Karpas-422 (cell line): ENCODE measurements at regions not wholly inside any gene's neighbourhood (a gene's known extent, or its start where the extent isn't known, plus 50 kb on each side); places are given as distances from the start of the nearest gene placed in this dataset.

Source experiments
- DNase-seq: peaks from one replicate; pipeline ENCODE4 v3.0.0-alpha.2; 2015
- H2AFZ ChIP-seq: fragments of 200-600 bp; sonication (generic); 2 replicates; pipeline ENCODE4 v1.6.1; 2014; ENCODE audit warnings: antibody characterized with exemption, low read length, mixed read lengths
- H3K27ac ChIP-seq: fragments of 200-600 bp; sonication (generic); 2 replicates; pipeline ENCODE4 v1.5.1; 2014; ENCODE audit warnings: mild to moderate bottlenecking, low read length, moderate library complexity
- H3K27me3 ChIP-seq: fragments of 200-600 bp; sonication (generic); 2 replicates; pipeline ENCODE4 v1.6.1; 2014; ENCODE audit warnings: low read length, mixed read lengths
- H3K36me3 ChIP-seq: fragments of 200-600 bp; sonication (generic); 2 replicates; pipeline ENCODE4 v1.6.1; 2014; ENCODE audit warnings: low read length, mixed read lengths; ENCODE audit not compliant: insufficient read depth
- H3K4me1 ChIP-seq: fragments of 200-600 bp; sonication (generic); 2 replicates; pipeline ENCODE4 v1.6.1; 2014; ENCODE audit warnings: mild to moderate bottlenecking, low read length, mixed read lengths
- H3K4me2 ChIP-seq: fragments of 200-600 bp; sonication (generic); 2 replicates; pipeline ENCODE4 v1.6.1; 2014; ENCODE audit warnings: low read length, low read depth, mild to moderate bottlenecking; ENCODE audit not compliant: poor library complexity, severe bottlenecking
- H3K4me3 ChIP-seq: fragments of 200-600 bp; sonication (generic); 2 replicates; pipeline ENCODE4 v1.5.1; 2014; ENCODE audit warnings: mild to moderate bottlenecking, antibody characterized with exemption, low read length, mixed read lengths
- H3K79me2 ChIP-seq: fragments of 200-600 bp; sonication (generic); 2 replicates; pipeline ENCODE4 v1.6.1; 2014; ENCODE audit warnings: mild to moderate bottlenecking, low read length, mixed read lengths
- H3K9ac ChIP-seq: fragments of 200-600 bp; sonication (generic); 2 replicates; pipeline ENCODE4 v1.6.0; 2014; ENCODE audit warnings: low read length
- H3K9me2 ChIP-seq: fragments of 200-600 bp; sonication (generic), shearing (Covaris generic); replicated peaks from 2 replicates; pipeline ENCODE4 v1.6.0; 2014; ENCODE audit warnings: mild to moderate bottlenecking, low read length, moderate library complexity; ENCODE audit not compliant: insufficient read depth
- H3K9me3 ChIP-seq: fragments of 300-700, 200-600 bp; sonication (generic); 2 replicates; pipeline ENCODE4 v1.6.1; 2014; ENCODE audit warnings: low read length, mixed read lengths
- H4K20me1 ChIP-seq: fragments of 200-600 bp; sonication (generic); 2 replicates; pipeline ENCODE4 v1.6.1; 2014; ENCODE audit warnings: mild to moderate bottlenecking, antibody characterized with exemption, low read length, low read depth; ENCODE audit not compliant: insufficient read depth

GRCh38 chr5:97836816-97837215 is 653.8 kb upstream of the RIOK2 start:
- H3K9me2 ChIP-seq: 0 out of 2 replicates have a peak, but pooled peaks cover 3% of the 10 kb centered on the region
- no peak overlapping the region for H3K27ac ChIP-seq
- no peaks in the 10 kb centered on the region for H3K4me1 ChIP-seq
- H3K9me3 ChIP-seq: no peaks in the 10 kb centered on the region
- no peak overlapping the region for H3K4me3 ChIP-seq
- no peaks in the 10 kb centered on the region for H3K36me3 ChIP-seq
- H3K4me2 ChIP-seq: no peak overlapping the region
- no peaks in the 10 kb centered on the region for H3K79me2 ChIP-seq
- DNase-seq: no peak
- H3K27me3 ChIP-seq: no peaks in the 10 kb centered on the region
- H3K9ac ChIP-seq: no peak overlapping the region
- no peaks in the 10 kb centered on the region for H4K20me1 ChIP-seq
- H2AFZ ChIP-seq: no peak overlapping the region

GRCh38 chr5:97838214-97838613 is 655.2 kb upstream of the RIOK2 start:
- Histone ChIP-seq H4K20me1 (no peaks in the 10 kb centered on the region), H3K4me2 (no peak overlapping the region), H3K9ac (no peak overlapping the region), H3K27me3 (no peaks in the 10 kb centered on the region), H3K4me1 (no peaks in the 10 kb centered on the region), H3K4me3 (no peak overlapping the region), H3K27ac (no peak overlapping the region), H3K9me3 (no peaks in the 10 kb centered on the region), H3K36me3 (no peaks in the 10 kb centered on the region), H3K9me2 (0 out of 2 replicates have a peak, but pooled peaks cover 3% of the 10 kb centered on the region), H2AFZ (no peak overlapping the region), H3K79me2 (no peaks in the 10 kb centered on the region)
- no peak for DNase-seq

GRCh38 chr5:97839341-97840086 is 656.5 kb upstream of the RIOK2 start:
- Histone ChIP-seq H3K79me2 (no peaks in the 10 kb centered on the region), H3K27ac (no peak overlapping the region), H3K9me2 (0 out of 2 replicates have a peak, but pooled peaks cover 3% of the 10 kb centered on the region), H3K4me3 (no peak overlapping the region), H3K36me3 (no peaks in the 10 kb centered on the region), H3K9me3 (no peaks in the 10 kb centered on the region), H3K4me2 (no peak overlapping the region), H3K27me3 (no peaks in the 10 kb centered on the region), H4K20me1 (no peaks in the 10 kb centered on the region), H2AFZ (no peak overlapping the region), H3K9ac (no peak overlapping the region), H3K4me1 (no peaks in the 10 kb centered on the region)
- DNase-seq: no peak

- Histone ChIP-seq H3K9me2 (no peaks in the 10 kb centered on the region), H4K20me1 (no peaks in the 10 kb centered on the region), H3K4me1 (no peaks in the 10 kb centered on the region), H3K4me3 (no peak overlapping the region), H3K9ac (no peak overlapping the region), H2AFZ (no peak overlapping the region), H3K27ac (no peak overlapping the region), H3K9me3 (no peaks in the 10 kb centered on the region), H3K27me3 (no peaks in the 10 kb centered on the region), H3K36me3 (no peaks in the 10 kb centered on the region), H3K79me2 (no peaks in the 10 kb centered on the region), H3K4me2 (no peak overlapping the region)
- no peak for DNase-seq
Measured at GRCh38 chr5:97840643-97841042, 657.6 kb upstream of the RIOK2 start.

- H3K4me3 ChIP-seq: no peak overlapping the region
- DNase-seq: no peak
- H3K9me3 ChIP-seq: no peaks in the 10 kb centered on the region
- H3K79me2 ChIP-seq: no peaks in the 10 kb centered on the region
- no peaks in the 10 kb centered on the region for H3K36me3 ChIP-seq
- no peak overlapping the region for H3K9ac ChIP-seq
- H3K27me3 ChIP-seq: no peaks in the 10 kb centered on the region
- H3K27ac ChIP-seq: no peak overlapping the region
- no peak overlapping the region for H2AFZ ChIP-seq
- H4K20me1 ChIP-seq: no peaks in the 10 kb centered on the region
- H3K4me1 ChIP-seq: no peaks in the 10 kb centered on the region
- no peak overlapping the region for H3K4me2 ChIP-seq
- H3K9me2 ChIP-seq: no peaks in the 10 kb centered on the region
Measured at GRCh38 chr5:97842687-97843086, 659.6 kb upstream of the RIOK2 start.

GRCh38 chr5:97844797-97845196 is 661.8 kb upstream of the RIOK2 start:
- Histone ChIP-seq H3K27me3 (no peaks in the 10 kb centered on the region), H3K9me2 (no peaks in the 10 kb centered on the region), H3K79me2 (no peaks in the 10 kb centered on the region), H4K20me1 (no peaks in the 10 kb centered on the region), H3K4me2 (no peak overlapping the region), H3K9ac (no peak overlapping the region), H3K4me3 (no peak overlapping the region), H3K9me3 (no peaks in the 10 kb centered on the region), H2AFZ (no peak overlapping the region), H3K36me3 (no peaks in the 10 kb centered on the region), H3K4me1 (no peaks in the 10 kb centered on the region), H3K27ac (no peak overlapping the region)
- no peak for DNase-seq

- Histone ChIP-seq H3K36me3 (no peaks in the 10 kb centered on the region), H3K79me2 (no peaks in the 10 kb centered on the region), H4K20me1 (no peaks in the 10 kb centered on the region), H3K27me3 (no peaks in the 10 kb centered on the region), H3K4me2 (no peak overlapping the region), H3K27ac (no peak overlapping the region), H3K4me1 (no peaks in the 10 kb centered on the region), H3K9me3 (no peaks in the 10 kb centered on the region), H2AFZ (no peak overlapping the region), H3K9ac (no peak overlapping the region), H3K9me2 (no peaks in the 10 kb centered on the region), H3K4me3 (no peak overlapping the region)
- DNase-seq: no peak
Measured at GRCh38 chr5:97846643-97847042, 663.6 kb upstream of the RIOK2 start.

- no peak overlapping the region for H3K4me2 ChIP-seq
- H3K27me3 ChIP-seq: no peaks in the 10 kb centered on the region
- H3K9ac ChIP-seq: no peak overlapping the region
- no peak for DNase-seq
- no peak overlapping the region for H2AFZ ChIP-seq
- H3K27ac ChIP-seq: no peak overlapping the region
- no peaks in the 10 kb centered on the region for H3K79me2 ChIP-seq
- H3K4me1 ChIP-seq: no peaks in the 10 kb centered on the region
- H3K9me3 ChIP-seq: no peaks in the 10 kb centered on the region
- no peak overlapping the region for H3K4me3 ChIP-seq
- H4K20me1 ChIP-seq: no peaks in the 10 kb centered on the region
- no peaks in the 10 kb centered on the region for H3K36me3 ChIP-seq
- H3K9me2 ChIP-seq: no peaks in the 10 kb centered on the region
Measured at GRCh38 chr5:97847920-97848631, 665.0 kb upstream of the RIOK2 start.
